ENCODE measurements at regions not wholly inside any gene's neighbourhood (a gene's known extent, or its start where the extent isn't known, plus 50 kb on each side); places are given as distances from the start of the nearest gene placed in this dataset.

- in situ Hi-C loops (cut with HindIII; ENCODE audit: low sequenced_read_pairs) = no loop called here
- no peak for TF ChIP-seq CTCF (IDR thresholded peaks at IDR 0.05; ENCODE audit: low read depth, low read length, missing control alignments)
- DNase-seq (ENCODE audit: low read depth) = no peak
- no peak overlapping the region for H3K4me3 ChIP-seq (ENCODE audit: low read depth, low read length)
These were observed 276.3 kb upstream of the PRR20A start for GRCh38 chr13:56864451-56864850.

DNA sequence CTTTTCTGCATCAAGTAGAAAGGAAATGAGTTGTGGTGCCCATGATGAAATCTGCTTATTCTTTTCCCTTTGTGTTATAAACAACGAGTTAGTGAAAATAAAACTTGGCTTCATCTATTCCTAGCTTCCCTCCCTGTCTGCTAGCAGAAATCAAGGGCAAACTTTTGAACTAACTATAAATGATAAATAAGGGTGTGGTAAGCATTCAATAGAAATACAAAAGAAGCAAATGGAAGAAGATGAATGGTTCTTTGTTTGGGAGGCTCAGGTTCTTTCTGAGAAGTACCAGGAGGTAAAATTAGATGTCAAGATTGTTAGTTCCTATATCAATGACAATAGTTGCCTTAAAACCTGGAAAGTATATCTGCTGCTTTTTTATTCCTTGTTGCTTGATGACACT lies 275.3 kb upstream of the PRR20A start:
- in situ Hi-C loops (cut with HindIII; ENCODE audit: low sequenced_read_pairs) = no loop called here
- DNase-seq (ENCODE audit: low read depth) = no peak
- no peak overlapping the region for H3K4me3 ChIP-seq (ENCODE audit: low read depth, low read length)
- no peak for TF ChIP-seq CTCF (IDR thresholded peaks at IDR 0.05; ENCODE audit: low read depth, low read length, missing control alignments)

- no peak for DNase-seq (ENCODE audit: low read depth)
- in situ Hi-C loops (cut with HindIII; ENCODE audit: low sequenced_read_pairs) = no loop called here
- TF ChIP-seq CTCF (IDR thresholded peaks at IDR 0.05; ENCODE audit: low read depth, low read length, missing control alignments) = no peak
- no peak overlapping the region for H3K4me3 ChIP-seq (ENCODE audit: low read depth, low read length)
These were observed 271.0 kb upstream of the PRR20A start for GRCh38 chr13:56869671-56870070.

- H3K4me3 ChIP-seq (ENCODE audit: low read depth, low read length) = no peak overlapping the region
- no peak for DNase-seq (ENCODE audit: low read depth)
- TF ChIP-seq CTCF (IDR thresholded peaks at IDR 0.05; ENCODE audit: low read depth, low read length, missing control alignments) = no peak
- in situ Hi-C loops (cut with HindIII; ENCODE audit: low sequenced_read_pairs) = no loop called here
These were observed 254.3 kb upstream of the PRR20A start for GRCh38 chr13:56886398-56886797.

GRCh38 chr13:56888455-56888854 lies 252.3 kb upstream of the PRR20A start:
- no peak for TF ChIP-seq CTCF (IDR thresholded peaks at IDR 0.05; ENCODE audit: low read depth, low read length, missing control alignments)
- no peak for DNase-seq (ENCODE audit: low read depth)
- in situ Hi-C loops (cut with HindIII; ENCODE audit: low sequenced_read_pairs) = no loop called here
- H3K4me3 ChIP-seq (ENCODE audit: low read depth, low read length) = no peak overlapping the region

GRCh38 chr13:56893843-56894242 lies 246.9 kb upstream of the PRR20A start:
- TF ChIP-seq CTCF (IDR thresholded peaks at IDR 0.05; ENCODE audit: low read depth, low read length, missing control alignments) = no peak
- no peak overlapping the region for H3K4me3 ChIP-seq (ENCODE audit: low read depth, low read length)
- in situ Hi-C loops (cut with HindIII; ENCODE audit: low sequenced_read_pairs) = no loop called here
- no peak for DNase-seq (ENCODE audit: low read depth)
